ENCODE measurements at regions not wholly inside any gene's neighbourhood (a gene's known extent, or its start where the extent isn't known, plus 50 kb on each side); places are given as distances from the start of the nearest gene placed in this dataset.

- TF ChIP-seq BCL11A (IDR thresholded peaks at IDR 0.05; ENCODE audit: low read depth, low read length) (no peak), EGR1 (IDR thresholded peaks at IDR 0.05; ENCODE audit: borderline replicate concordance in 1 of 2, low read depth in 2 of 2, low read length in 2 of 2) (no peak), CTCF (IDR thresholded peaks at IDR 0.05 in 2 of 3, conservative IDR thresholded peaks at IDR 0.05 in 1 of 3; ENCODE audit: control insufficient read depth in 2 of 3, extremely low read depth in 1 of 3, insufficient read depth in 1 of 3, low read depth in 3 of 3, low read length in 3 of 3) (no peak), SP1 (IDR thresholded peaks at IDR 0.05; ENCODE audit: low read depth, low read length) (no peak), EP300 (IDR thresholded peaks at IDR 0.05; ENCODE audit: borderline replicate concordance in 1 of 2, control insufficient read depth in 1 of 2, low read depth in 2 of 2, low read length in 2 of 2) (no peak), CHD1 (IDR thresholded peaks at IDR 0.05; ENCODE audit: low read depth, low read length) (no peak), YY1 (IDR thresholded peaks at IDR 0.05; ENCODE audit: low read depth, low read length) (no peak), POLR2A (IDR thresholded peaks at IDR 0.05; ENCODE audit: low read depth, low read length) (no peak), PAX5 (IDR thresholded peaks at IDR 0.05; ENCODE audit: borderline replicate concordance, low read depth, low read length) (no peak), IKZF2 (IDR thresholded peaks at IDR 0.05) (no peak), SUZ12 (IDR thresholded peaks at IDR 0.05; ENCODE audit: unreplicated experiment) (no peak), POLR2AphosphoS5 (IDR thresholded peaks at IDR 0.05; ENCODE audit: low read length) (no peak), REST (IDR thresholded peaks at IDR 0.05; ENCODE audit: low read depth, low read length) (no peak)
Measured at GRCh38 chrX:122026665-122027064, 979.3 kb downstream of the GLUD2 start.

All from GM12878 (cell line).